GM18508 (cell line): ENCODE measurements at regions not wholly inside any gene's neighbourhood (a gene's known extent, or its start where the extent isn't known, plus 50 kb on each side); places are given as distances from the start of the nearest gene placed in this dataset.
"Not testable (repeated sequence)": the region's sequence is repeated elsewhere in the genome, so short reads cannot be mapped to it uniquely, and the experiment has no call there.

ENCODE experiments used
- ATAC-seq: cut with Tn5 transposase; IDR thresholded peaks from one replicate; pipeline ENCODE4 v1.9.1; 2021; ENCODE audit warnings: moderate number of reproducible peaks; ENCODE audit not compliant: insufficient read depth, unreplicated experiment

DNA sequence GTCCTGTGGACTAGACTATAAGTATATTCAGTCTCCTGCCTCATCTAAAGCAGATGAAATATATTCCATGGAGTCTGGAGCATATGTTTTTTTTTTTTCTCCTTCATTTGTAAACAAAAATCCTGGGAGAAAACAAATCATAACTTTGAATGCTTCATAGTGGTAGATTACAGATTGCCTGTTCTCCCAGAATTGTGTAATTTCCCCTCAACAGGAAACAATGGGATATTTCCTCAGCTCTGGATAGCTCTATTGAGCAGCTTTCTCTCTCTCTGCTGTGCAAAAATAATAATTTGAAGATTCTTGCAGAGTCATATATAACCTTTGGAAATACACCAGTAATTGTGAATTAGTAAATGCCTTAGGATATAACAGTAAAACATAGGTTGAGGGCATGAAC, 1406.6 kb upstream of the ACVR2A start:
- no peak for ATAC-seq

DNA sequence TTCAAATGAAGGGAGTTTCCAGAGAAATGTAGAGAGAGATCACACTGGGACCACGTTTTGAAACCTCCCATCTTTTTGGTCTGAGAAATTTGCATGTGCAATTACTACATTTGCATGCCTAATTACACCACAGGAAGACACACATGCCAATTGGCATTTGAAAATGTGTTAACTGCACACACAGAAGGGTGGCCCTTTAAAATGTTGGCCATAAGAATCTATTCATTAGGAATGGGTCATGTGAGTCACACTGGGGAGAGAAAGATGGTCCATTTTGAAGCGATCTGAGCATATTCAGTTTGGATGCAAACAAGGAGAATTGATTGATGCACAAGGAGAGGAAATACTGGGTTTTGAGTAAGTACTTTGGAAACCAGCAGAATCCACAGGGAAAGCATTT, 1407.1 kb upstream of the ACVR2A start:
- no peak for ATAC-seq

DNA sequence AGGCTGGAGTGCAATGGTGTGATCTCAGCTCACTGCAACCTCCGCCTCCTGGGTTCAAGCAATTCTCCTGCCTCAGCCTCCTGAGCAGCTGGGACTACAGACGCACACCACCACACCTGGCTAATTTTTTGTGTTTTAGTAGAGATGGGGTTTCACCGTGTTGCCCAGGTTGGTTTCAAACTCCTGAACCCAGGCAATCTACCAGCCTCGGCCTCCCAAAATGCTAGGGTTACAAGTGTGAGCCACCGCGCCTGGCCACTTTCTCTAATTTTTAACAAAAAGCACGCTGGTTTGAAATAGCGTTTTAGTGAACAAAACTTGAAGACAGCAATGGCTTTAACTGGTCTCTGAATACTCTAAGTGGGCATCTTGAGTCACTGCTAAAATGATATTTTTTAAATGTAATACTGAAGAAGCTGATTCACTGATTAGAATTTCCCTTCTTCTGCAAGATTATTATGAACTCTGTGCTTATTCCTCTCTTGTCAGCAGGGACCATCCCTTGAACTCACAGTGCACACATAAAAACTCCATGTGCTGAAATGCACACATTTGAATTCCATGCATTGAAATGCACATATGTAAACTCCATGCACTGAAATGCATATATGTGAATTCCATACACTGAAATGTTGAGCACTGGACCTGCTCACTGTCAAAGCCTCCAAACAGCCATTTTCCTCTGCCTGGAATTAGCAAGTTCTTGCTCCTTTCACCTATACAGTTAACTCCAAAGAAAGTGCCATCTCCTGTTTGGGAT, 1411.5 kb upstream of the ACVR2A start:
- ATAC-seq = no peak

DNA sequence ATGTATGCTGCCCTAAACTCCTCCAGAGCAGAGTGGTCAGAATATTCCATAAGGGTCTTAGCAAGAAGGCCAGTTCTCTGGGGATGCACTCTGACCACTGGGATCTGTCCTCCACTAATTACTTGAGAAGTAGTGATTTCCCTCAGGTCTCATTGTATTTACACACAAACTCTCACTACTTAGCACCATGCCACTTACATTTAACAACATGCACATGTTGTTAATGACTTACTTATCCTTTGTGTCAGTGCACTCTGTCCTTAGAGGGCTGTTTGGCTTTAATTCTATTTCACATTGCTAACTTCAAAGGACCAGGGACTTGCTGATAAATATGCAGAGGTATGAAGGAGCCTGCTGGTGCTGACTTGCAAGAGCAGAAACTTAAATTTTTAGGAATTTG, 1415.5 kb upstream of the ACVR2A start:
- ATAC-seq = no peak

DNA sequence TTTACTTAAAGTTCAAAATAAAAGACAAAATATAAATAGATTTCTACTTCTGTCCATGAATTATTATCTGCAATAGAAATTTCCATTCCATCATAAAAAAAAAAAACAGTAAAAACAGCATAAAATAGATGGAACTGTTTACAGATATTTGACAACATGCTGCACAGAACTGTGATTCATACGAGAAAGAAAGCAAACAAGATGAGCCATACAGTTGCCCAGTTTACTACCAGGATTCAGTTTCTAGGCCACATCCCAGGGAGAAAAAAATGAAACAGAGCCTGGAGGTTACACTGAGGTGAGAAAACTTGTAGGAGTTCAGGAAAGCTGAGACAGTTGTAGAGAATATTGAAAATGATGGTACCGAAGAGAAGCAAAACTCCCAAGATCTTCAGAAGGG, 1426.9 kb upstream of the ACVR2A start:
- no peak for ATAC-seq

DNA sequence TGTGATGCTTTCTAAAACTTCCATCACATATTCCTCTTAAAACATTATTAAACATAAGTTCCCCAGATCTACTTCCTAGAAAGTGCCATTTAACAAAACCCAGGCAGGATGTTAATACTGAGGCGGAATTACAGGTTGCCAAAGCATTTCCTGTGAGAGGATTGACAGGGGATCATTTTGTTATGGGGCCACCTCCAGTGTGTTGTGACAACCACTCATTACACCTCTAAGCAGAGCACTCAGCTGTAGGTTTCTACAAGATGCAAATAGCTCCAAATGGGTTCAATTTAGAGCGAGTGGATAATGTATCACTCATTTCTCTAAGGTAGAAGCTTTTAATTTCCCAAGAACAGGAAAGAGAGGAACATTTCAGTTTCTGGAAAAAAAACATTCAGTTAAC, 1429.5 kb upstream of the ACVR2A start:
- ATAC-seq = no peak

DNA sequence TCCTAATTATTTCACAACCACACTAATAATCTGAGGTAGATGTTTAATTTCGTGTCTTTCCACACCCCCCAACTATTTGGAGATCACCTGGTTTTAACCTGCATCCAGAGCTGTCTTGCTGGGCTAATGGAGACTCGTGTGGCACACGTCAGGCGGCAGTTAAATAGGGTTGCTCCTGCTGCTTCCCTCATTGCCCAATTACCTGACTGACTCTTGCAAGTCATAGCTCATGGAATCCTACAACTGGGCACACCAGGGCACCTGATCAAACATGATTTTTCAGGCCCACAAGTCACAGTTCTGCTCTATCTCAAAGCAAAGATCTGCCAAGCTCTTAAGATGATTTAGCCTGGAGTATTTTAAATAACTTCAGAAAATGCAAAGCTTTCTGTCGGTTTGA, 1430.4 kb upstream of the ACVR2A start:
- ATAC-seq = no peak

DNA sequence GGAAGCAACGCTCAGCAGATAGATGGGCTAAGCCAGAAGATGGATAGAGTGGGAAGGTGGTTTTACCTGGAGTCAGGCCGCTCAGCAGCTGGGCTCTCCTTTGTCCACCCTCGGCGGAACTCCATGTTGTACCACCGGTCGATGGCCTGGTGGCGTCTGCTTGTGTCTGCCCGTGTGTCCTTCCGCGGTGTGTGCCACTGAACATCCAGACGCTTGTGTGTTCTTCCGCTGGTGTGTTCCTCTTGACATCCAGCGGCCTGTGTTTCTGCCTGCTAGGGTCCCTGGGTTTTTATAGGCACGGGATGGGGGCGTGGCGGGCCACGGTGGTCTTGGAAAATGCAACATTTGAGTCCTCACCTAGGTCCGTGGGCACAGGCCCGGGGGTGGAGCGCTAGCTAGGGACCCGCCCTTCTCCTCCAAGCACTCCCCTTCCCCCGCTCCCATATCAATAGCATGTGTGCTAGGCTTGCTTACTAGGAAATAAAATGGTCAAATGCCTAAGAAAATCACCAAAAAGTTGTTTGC, 1431.7 kb upstream of the ACVR2A start:
- ATAC-seq = no peak

DNA sequence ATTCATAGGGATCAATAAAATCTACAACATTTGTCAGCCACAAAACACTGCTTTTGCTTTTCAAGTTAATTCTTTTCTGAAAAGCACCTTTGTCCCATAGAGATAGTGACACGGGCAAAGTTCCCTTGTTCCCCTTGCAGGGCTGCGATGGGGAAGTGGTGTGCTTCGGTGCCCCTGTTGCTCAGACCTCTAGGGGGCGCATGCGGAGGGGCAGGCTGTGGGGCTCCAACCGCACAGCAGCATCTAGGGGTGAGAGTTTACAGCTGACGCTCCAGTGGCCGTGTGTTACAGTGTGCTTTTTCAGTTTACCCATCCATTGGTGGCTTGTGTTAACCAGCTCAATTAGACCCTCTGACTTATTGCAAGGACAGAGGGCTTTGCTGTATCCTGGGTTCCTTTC, 1432.2 kb upstream of the ACVR2A start:
- no peak for ATAC-seq

DNA sequence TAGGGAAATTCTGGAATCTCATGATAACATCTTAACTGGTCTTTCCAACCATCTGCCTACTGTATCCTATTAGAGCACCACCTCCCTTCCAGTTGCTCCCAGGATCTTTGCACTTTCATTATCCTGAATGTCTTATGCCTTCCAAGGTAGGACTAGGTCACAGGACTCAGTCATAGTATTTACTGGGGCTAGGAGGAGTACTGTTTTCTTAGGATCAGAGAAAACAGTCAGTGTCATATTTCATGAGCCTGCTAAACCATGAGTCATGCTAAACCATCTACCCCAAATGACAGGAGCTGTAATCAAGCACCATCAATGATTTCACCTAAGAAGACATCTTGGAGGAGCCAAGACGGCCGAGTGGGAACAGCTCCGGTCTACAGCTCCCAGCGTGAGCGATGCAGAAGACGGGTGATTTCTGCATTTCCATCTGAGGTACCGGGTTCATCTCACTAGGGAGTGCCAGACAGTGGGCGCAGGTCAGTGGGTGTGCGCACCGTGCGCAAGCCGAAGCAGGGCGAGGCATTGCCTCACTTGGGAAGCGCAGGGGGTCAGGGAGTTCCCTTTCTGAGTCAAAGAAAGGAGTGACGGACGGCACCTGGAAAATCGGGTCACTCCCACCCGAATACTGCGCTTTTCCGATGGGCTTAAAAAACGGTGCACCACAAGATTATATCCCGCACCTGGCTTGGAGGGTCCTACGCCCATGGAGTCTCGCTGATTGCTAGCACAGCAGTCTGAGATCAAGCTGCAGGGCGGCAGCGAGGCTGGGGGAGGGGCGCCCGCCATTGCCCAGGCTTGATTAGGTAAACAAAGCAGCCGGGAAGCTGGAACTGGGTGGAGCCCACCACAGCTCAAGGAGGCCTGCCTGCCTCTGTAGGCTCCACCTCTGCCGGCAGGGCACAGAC, 1439.2 kb upstream of the ACVR2A start:
- ATAC-seq = not testable (repeated sequence)

DNA sequence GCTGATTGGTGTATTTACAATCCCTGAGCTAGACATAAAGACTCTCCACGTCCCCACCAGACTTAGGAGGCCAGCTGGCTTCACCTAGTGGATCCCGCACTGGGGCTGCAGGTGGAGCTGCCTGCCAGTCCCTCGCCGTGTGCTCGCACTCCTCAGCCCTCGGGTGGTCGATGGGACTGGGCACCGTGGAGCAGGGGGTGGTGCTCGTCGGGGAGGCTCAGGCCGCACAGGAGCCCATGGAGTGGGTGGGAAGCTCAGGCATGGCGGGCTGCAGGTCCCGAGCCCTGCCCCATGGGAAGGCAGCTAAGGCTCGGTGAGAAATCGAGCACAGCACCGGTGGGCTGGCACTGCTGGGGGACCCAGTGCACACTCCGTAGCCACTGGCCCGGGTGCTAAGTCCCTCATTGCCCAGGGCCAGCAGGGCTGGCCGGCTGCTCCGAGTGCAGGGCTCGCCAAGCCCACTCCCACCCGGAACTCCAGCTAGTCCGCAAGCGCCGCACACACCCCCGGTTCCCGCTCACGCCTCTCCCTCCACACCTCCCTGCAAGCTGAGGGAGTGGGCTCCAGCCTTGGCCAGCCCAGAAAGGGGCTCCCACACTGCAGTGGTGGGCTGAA, 1441.2 kb upstream of the ACVR2A start:
- not testable (repeated sequence) for ATAC-seq

DNA sequence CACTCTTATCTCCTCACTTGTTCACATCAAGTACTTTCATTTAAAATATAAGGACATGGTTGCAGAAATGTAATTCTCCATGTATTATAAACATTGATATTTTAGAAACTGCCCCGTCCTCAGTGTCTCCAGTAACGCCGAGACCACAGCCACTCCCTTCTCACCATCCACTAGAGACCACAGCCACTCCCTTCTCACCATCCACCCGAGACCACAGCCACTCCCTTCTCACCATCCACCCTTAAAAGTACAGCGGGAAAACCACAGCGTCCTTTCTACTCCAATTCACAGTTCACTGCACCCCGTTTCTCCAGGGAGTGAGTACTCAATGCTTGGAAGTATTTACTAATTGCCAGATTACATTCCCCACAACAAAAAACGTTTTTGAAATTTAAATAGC, 1452.2 kb upstream of the ACVR2A start:
- no peak for ATAC-seq

DNA sequence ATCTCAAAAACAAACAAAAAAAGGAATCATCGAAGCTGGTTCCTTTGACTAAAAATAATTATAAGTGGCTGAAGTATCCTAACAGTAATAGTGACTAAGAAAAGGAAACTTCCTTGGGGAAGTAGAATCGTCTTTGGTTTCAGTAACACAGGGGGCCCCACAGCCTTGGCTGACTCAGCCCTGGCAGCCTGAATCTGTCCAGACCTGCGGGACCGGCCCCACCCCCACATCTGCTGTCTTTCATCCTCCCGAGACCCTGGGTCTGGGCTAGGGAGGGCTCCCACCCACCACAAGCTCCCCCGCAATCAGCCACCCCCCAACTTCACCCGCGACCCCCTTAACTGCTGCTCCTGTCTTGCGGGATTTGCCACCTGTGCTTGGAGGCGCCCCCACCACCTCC, 1452.6 kb upstream of the ACVR2A start:
- ATAC-seq = no peak

DNA sequence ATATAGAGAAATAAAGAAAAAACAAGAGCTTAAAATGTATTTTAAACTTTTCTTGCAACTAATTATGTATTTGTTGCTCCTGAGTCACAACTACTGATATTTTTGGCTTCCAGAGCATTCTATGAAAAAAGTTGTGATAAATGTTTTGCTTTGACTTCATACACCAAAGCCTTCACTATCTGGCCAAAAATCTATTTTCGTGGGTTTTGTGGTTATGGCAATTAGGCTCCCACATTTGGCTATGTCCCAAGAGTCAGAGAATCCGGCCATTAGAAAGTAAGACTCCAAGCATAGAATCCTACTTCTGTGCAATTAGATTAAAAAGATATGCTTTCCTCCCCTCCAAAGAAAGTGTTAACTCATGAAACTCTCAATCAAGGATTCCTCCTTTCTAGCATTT, 1456.1 kb upstream of the ACVR2A start:
- ATAC-seq = no peak

DNA sequence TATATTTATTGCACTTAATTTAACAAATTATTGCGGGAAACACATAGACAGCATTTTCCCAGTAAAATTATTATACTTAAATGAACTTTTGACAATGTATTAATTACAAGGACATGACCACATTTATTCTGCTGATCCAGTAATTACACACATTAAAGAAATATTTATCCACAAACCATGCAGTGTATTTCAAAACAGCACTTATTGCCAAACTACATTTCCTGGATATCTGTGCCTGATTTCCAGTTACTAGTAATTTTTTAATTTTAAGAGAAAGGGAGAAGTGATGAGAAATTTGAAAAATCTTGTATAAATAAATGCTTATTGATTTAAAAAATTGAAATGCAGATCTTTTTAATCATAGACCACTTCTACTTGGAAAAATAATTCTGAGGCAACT, 1458.7 kb upstream of the ACVR2A start:
- ATAC-seq = no peak

DNA sequence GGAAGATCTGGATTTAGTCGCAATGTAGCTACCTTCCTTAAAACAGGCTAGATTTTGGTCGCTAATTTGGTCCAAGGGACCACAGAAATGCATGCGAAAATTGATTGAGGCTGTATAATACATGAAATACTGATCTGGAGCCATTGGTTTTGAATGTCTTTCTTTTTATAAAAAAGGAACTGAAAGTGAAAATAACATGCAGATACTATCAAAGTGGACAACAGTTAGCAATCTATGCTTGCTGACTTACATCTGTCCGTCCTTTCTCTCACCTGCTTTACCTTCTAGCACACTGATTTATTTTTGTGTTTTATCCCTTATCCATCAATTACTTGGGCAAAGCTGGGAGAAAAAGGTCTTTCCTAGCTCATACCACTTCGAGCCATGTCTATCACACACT, 1459.8 kb upstream of the ACVR2A start:
- no peak for ATAC-seq

DNA sequence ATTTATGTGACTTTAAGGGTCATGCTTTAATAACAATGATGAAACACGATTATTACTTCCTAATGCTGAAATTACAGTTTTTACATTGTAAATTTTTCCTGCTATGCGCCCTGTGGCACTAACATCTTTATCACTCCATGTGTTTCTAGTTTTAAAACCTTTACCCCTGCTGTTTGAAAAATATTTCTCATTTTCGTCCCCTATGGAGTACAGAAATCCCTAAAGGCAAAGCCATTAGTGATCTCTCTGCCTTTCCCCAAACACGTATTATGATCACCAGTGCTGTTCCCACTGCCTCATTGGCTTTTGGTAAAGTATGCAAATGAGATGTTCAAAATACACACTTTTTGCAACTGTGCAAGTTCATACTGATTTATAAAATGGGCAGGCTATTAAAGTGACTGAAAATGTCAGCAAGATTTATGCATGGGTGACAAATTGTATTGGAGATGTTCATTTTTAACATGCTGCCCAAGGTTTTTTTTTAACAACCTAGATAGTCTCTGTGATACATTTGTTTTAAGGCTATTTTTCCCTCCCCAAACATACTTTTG, 1468.2 kb upstream of the ACVR2A start:
- ATAC-seq = no peak

DNA sequence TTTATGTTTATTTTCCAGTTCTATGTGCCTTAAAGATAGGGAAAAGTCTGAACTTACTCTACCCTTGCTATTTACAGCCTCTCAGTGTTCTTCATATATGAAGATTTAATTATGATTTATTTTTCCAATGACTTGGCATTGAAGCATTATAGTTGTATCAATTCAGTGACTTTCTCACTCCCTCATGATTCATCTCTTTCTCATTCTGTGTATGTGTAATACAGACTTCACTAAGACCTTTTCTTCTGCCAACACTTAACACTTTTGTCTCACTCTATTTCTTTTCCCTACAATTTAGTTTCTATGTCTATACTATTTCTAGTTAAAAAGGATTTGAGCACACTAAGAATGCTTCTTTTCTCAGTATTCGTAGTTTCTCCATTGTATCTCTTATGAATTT, 1470.3 kb upstream of the ACVR2A start:
- no peak for ATAC-seq

DNA sequence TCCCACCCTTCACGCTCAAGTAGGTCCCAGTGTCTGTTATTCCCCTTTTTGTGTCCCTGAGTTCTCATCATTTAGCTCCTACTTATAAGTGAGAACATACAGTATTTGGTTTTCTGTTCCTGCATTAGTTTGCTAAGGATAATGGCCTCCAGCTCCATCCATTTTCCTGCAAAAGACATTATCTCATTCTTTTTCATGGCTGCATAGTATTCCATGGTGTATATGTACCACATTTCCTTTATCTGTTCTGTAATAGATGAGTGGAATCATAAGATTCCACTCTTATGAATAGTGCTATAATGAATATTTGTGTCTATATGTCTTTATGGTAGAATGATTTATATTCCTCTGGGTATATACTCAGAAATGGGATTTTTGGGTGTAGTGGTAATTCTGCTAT, 1473.5 kb upstream of the ACVR2A start:
- not testable (repeated sequence) for ATAC-seq

DNA sequence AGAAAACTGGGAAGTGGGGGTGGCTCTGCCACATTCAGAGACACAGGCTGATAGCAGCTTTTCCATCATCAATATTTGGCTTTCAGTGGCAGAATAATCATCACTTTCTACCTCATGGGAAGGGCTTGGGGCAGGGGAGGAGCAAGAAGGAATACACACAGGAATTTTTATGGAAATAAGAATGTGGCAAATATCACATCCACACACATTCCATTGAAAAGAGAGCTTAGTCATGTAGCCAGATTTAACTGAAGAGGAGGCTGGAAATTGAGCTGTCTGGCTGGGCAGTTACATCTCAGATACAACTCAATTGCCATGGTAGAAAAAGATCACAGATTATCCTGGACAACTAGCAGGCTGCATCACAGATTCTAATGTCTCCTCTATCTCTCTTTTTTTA, 1474.0 kb upstream of the ACVR2A start:
- no peak for ATAC-seq

DNA sequence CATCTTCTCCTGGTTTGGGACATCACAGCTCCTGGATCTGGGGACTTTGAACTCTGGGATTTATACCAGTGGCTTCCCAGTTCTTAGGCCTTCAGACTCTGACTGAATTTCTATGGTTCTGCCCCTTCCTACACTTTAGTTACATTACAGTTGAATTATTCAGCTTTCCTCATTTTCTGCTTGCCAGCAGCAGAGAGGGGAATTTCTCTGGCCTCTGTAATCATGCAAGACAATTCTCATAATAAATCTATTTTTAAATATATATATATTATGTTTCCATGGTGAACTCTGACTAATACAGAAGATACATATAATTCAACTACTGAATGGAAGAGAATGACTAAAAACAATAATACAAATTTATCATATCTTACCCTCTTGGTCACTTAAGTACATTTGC, 1478.6 kb upstream of the ACVR2A start:
- ATAC-seq = no peak
